AG20443 (cell line): ENCODE measurements at regions not wholly inside any gene's neighbourhood (a gene's known extent, or its start where the extent isn't known, plus 50 kb on each side); places are given as distances from the start of the nearest gene placed in this dataset.

Experiments used
- DNase-seq: peaks from one replicate; pipeline ENCODE4 v3.0.0; 2012; ENCODE audit warnings: low spot score, mixed read lengths

GRCh38 chrX:30414144-30414543 is 105.0 kb upstream of the NR0B1 start:
- no peak for DNase-seq

GRCh38 chrX:30402366-30402765 is 93.2 kb upstream of the NR0B1 start:
- no peak for DNase-seq

- no peak for DNase-seq
Observed at GRCh38 chrX:30388325-30388724, 79.1 kb upstream of the NR0B1 start.

GRCh38 chrX:30373951-30374350 is 64.8 kb upstream of the NR0B1 start:
- DNase-seq, result no peak

GRCh38 chrX:30373479-30373878 is 64.3 kb upstream of the NR0B1 start:
- DNase-seq, result peak; percentile 3

GRCh38 chrX:30364229-30364628 is 55.0 kb upstream of the NR0B1 start:
- no peak for DNase-seq
